ENCODE measurements at regions not wholly inside any gene's neighbourhood (a gene's known extent, or its start where the extent isn't known, plus 50 kb on each side); places are given as distances from the start of the nearest gene placed in this dataset.
A peak's percentile ranks its signal among the peaks of the same experiment; 100 is the strongest.

DNA sequence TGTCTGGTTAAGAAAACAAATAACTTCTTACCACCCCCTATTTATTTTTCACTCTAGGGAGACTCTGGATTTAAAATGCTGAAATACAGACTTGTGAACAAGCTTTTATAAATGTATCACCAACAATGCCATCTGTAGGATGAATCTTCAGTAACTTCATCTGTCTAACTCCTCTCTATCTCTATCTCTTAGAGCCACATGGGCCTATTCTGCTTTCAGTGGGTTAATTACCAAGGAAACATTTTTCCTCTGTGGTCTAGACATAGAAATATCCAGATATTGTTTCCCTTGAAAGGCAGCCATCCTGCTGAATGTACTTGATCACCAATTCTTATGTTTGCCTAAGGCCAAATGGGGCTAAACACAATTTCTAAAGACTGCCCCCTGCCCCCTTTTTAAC is 167.6 kb upstream of the COL8A1 start:
- TF ChIP-seq, protein P1, sequence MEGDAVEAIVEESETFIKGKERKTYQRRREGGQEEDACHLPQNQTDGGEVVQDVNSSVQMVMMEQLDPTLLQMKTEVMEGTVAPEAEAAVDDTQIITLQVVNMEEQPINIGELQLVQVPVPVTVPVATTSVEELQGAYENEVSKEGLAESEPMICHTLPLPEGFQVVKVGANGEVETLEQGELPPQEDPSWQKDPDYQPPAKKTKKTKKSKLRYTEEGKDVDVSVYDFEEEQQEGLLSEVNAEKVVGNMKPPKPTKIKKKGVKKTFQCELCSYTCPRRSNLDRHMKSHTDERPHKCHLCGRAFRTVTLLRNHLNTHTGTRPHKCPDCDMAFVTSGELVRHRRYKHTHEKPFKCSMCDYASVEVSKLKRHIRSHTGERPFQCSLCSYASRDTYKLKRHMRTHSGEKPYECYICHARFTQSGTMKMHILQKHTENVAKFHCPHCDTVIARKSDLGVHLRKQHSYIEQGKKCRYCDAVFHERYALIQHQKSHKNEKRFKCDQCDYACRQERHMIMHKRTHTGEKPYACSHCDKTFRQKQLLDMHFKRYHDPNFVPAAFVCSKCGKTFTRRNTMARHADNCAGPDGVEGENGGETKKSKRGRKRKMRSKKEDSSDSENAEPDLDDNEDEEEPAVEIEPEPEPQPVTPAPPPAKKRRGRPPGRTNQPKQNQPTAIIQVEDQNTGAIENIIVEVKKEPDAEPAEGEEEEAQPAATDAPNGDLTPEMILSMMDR (IDR thresholded peaks at IDR 0.05; ENCODE audit: insufficient read depth, low read depth, low read length, missing control alignments) = no peak
- no peak for DNase-seq (ENCODE audit: low read depth)
- no peak overlapping the region for H3K4me3 ChIP-seq (ENCODE audit: low read depth, low read length)

DNA sequence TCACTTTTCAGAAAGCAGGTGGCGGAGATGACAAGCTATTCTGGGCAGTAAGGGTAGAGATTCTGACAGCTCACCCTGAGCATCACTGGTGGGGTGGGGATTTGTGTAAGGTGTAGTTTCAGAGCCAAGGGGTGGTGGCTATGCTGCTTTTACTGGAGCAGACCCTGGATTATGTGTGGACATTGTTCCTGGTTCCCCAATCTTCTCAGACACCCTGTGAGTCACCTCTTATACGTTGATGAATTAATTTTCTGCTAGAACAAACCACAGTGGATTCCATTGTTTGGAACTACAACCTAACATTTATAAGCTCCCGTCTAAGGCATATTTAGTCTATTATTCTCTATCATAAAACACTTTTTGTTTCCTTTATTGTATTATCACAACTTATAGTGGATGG is 169.5 kb upstream of the COL8A1 start:
- no peak for DNase-seq (ENCODE audit: low read depth)
- TF ChIP-seq, protein P1 (IDR thresholded peaks at IDR 0.05; ENCODE audit: insufficient read depth, low read depth, low read length, missing control alignments) = no peak
- no peak overlapping the region for H3K4me3 ChIP-seq (ENCODE audit: low read depth, low read length)

- H3K4me3 ChIP-seq (ENCODE audit: low read depth, low read length) = no peak overlapping the region
- DNase-seq (ENCODE audit: low read depth) = no peak
- TF ChIP-seq, protein P1 (IDR thresholded peaks at IDR 0.05; ENCODE audit: insufficient read depth, low read depth, low read length, missing control alignments) = no peak
Observed at GRCh38 chr3:99467420-99467819, 171.0 kb upstream of the COL8A1 start.

GRCh38 chr3:99466331-99466730 is 172.1 kb upstream of the COL8A1 start:
- H3K4me3 ChIP-seq (ENCODE audit: low read depth, low read length) = no peak overlapping the region
- DNase-seq (ENCODE audit: low read depth) = no peak
- TF ChIP-seq, protein P1 (IDR thresholded peaks at IDR 0.05; ENCODE audit: insufficient read depth, low read depth, low read length, missing control alignments) = no peak

- TF ChIP-seq, protein P1 (IDR thresholded peaks at IDR 0.05; ENCODE audit: insufficient read depth, low read depth, low read length, missing control alignments) = no peak
- peak; percentile 41 for DNase-seq (ENCODE audit: low read depth)
- no peak overlapping the region for H3K4me3 ChIP-seq (ENCODE audit: low read depth, low read length)
Observed at GRCh38 chr3:99458013-99458412, 180.4 kb upstream of the COL8A1 start.

GRCh38 chr3:99442599-99442998 is 195.8 kb upstream of the COL8A1 start:
- H3K4me3 ChIP-seq (ENCODE audit: low read depth, low read length) = no peak overlapping the region
- TF ChIP-seq, protein P1 (IDR thresholded peaks at IDR 0.05; ENCODE audit: insufficient read depth, low read depth, low read length, missing control alignments) = no peak
- DNase-seq (ENCODE audit: low read depth) = no peak

GRCh38 chr3:99439892-99440291 is 198.5 kb upstream of the COL8A1 start:
- DNase-seq (ENCODE audit: low read depth) = no peak
- TF ChIP-seq, protein P1 (IDR thresholded peaks at IDR 0.05; ENCODE audit: insufficient read depth, low read depth, low read length, missing control alignments) = no peak
- H3K4me3 ChIP-seq (ENCODE audit: low read depth, low read length) = no peak overlapping the region

Measured in GM12865 (cell line).